Fibroblast of upper back skin (primary cell): ENCODE measurements at regions not wholly inside any gene's neighbourhood (a gene's known extent, or its start where the extent isn't known, plus 50 kb on each side); places are given as distances from the start of the nearest gene placed in this dataset.
"Not testable (repeated sequence)": the region's sequence is repeated elsewhere in the genome, so short reads cannot be mapped to it uniquely, and the experiment has no call there.

Source experiments
- DNase-seq: peaks from one replicate; pipeline ENCODE4 v3.0.0-alpha.2; 2013

- DNase-seq: no peak
These were observed 51.9 kb upstream of the NMUR2 start for GRCh38 chr5:152456815-152457443.

DNA sequence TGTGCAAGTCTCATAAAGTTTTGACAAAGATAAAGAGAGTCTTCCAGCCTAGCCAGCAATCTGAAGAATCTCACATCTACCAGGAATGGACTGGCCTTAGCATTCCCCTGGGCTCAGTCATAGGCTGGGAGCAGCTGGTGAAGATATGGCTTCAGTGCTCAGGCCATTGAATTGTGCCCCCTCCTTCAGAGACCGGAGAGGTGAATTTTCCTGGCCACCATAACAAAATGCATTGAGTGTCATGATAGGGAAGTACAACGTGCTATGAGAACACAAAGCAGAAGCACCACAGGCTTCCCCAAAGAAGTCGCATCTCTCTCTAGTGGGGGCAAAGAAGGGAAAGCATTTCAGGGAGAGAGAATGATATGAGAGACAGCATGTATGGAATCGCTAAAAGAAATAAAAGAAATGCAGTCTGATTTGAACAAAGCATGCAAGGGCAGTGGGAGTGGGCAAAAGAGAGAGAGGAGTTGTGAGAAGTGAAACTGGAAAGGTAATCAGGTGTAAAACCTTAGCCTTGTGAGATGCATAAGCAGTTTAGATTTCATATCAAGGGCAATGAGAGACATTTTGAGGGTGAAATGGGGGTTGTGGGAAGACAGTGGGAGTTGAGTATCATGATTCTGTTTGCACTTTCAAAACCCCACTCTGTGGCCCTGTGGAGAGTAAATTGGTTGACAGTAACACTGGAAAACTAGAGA, 57.1 kb upstream of the NMUR2 start:
- DNase-seq: peak; percentile 7

- no peak for DNase-seq
These were observed 59.0 kb upstream of the NMUR2 start for GRCh38 chr5:152464048-152464447.

DNA sequence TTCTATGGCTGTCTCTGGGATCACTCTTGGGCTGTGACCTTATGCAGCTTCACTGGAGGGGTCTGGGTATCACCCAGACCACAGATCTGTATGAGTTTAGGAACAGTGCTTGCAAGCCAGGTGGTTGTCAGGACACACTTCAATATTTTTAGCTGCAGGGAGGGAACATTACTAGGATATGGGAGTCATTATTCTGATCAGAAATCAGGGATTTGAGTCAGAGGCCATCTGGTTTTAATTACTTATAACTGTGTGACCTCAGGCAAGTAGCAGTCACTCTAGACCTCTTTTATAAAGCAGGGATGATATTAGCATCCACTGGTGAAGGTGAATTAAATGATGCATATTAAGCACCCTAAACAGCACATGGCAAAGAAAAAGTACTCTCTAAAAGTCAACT, 60.1 kb upstream of the NMUR2 start:
- DNase-seq: peak; percentile 13

DNA sequence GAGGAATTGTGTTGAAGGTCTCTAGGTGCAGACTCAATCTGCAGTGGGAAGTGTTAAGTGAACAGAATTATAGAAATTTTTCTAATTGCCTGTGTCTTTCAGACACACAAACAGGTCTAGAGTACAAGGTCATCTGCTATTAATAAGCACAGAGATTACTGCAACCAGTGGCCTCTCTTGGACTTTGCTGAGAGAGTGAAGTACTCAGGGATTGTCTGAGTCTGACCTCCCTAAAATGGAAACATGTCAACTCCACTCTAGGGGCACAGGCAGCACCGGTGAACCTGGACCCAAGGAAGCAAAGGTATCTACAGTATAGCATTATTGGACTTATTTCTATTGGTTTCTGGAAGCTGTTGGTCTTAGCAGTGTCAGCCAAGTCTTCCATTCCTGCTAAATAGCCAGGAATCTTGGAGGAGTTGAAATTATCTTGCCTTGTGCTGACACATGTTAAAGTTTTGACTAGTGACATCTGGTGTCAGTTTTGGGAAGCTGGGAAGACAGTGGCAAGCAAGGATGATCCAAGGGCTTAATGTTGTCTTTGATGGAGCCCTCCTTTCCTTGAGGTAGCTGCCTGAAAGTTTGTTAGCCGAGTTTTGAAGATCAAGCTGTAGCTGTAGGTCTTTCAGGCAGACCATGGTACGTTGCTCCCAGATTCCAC, 61.1 kb upstream of the NMUR2 start:
- no peak for DNase-seq

DNA sequence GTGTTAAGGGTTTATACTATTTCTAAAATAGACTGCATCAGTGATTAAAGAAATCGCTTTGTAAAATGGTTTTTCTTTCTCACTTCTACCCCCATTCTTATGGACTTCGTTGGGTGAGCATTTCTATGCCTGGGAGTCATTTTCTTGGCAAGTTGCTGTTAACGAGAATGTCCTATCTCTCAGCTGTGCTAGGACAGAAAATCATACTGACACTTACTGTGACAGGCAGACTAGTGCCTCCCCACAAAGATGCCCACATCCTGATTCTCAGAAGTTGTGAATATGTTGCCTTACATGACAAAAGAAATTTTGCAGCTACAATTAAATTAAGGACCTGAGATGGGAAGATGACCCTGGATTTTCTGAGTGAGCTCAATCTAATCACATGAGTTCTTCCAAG, 65.1 kb upstream of the NMUR2 start:
- no peak for DNase-seq

DNA sequence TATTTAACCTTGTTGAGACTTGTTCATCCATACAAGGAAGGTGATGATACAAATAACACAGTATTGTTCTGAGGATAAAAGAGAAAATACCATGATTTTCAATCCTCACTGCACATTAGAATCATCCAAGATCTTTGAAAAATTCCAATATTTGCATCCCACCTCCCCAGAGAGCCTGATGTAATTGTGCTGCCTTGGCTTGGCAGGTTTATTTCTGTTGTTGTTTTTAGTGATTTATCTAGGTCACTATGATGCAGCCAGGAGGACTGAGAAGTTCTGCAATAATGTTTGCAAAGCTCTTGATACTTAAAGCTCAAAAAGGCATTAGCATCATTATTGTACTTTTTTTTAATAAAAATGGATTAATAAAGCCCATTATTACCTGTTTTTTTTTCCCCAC, 67.0 kb upstream of the NMUR2 start:
- no peak for DNase-seq

DNA sequence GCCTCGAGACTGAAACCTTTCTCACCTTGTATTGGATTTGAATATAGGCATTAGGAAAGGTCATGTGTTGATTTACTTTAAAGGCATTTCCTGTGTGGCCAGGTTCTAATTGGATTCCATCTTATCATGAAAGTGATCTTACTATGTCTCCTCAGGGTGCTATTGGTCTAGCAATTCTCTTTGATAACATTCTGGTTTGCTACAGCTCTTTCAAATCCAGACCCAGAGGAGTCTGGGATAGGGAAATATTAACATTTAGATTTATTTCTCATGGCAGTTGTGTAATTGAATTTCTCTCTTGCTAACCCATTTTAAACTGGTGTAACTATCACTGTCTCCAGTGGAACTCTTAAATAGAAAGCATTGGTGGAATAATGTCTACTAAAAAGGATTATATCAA, 69.9 kb upstream of the NMUR2 start:
- no peak for DNase-seq

GRCh38 chr5:152477536-152477935, 72.5 kb upstream of the NMUR2 start:
- DNase-seq: no peak

- DNase-seq: not testable (repeated sequence)
These were observed 74.8 kb upstream of the NMUR2 start for GRCh38 chr5:152479866-152480265.

DNA sequence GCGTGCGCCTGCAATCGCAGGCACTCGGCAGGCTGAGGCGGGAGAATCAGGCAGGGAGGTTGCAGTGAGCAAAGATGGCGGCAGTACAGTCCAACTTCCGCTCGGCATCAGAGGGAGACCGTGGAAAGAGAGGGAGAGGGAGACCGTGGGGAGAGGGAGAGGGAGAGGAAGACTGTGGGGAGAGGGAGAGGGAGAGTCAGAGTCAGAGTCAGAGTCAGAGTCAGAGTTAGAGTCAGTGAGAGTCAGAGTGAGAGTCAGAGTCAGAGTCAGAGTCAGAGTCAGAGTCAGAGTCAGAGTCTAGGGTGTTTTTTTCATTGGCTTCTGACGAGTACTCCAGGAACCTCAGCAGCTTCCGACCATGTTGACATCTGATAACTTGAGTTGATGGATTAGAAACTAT, 75.6 kb upstream of the NMUR2 start:
- not testable (repeated sequence) for DNase-seq

- no peak for DNase-seq
These were observed 82.1 kb upstream of the NMUR2 start for GRCh38 chr5:152487130-152487529.

DNA sequence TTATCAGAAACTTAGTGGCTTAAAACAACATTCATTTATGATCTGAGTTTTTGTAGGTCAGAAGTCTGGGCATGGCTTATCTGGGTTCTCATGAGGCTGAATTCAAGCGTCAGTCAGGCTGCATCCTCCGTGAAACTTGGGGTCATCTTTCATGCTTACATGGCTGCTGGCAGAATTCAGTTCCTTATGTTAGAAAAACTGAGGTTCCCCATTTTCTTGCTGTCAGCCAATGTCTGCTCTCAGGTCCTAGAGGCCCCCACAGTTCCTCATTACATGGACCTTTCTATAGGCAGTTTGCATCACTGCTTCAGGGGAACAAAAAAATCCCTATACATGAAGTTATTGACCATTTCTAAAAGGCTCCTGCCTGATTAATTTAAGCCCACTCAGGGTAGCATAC, 83.8 kb upstream of the NMUR2 start:
- DNase-seq: no peak

- no peak for DNase-seq
These were observed 94.9 kb upstream of the NMUR2 start for GRCh38 chr5:152499814-152500535.

DNA sequence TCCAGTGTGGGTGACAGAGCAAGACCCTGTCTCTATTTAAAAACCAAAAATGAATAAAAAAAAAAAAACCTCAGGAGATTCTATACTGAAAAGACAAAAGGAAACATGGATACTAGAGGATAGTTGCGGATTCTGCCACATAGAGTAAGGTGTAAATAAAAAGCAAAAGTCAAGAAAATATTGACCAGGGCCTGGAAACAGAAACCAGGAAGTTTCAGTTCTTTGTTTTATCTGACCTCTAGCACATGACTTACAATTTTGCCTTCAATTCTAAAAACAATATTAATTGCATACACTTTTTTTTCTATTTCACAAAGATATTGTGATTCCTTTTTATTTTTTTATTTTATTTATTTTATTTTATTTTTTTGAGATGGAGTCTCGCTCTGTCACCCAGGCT, 96.2 kb upstream of the NMUR2 start:
- no peak for DNase-seq

- no peak for DNase-seq
These were observed 98.1 kb upstream of the NMUR2 start for GRCh38 chr5:152503206-152503605.

- peak; percentile 50 for DNase-seq
These were observed 100.5 kb upstream of the NMUR2 start for GRCh38 chr5:152505442-152506042.

DNA sequence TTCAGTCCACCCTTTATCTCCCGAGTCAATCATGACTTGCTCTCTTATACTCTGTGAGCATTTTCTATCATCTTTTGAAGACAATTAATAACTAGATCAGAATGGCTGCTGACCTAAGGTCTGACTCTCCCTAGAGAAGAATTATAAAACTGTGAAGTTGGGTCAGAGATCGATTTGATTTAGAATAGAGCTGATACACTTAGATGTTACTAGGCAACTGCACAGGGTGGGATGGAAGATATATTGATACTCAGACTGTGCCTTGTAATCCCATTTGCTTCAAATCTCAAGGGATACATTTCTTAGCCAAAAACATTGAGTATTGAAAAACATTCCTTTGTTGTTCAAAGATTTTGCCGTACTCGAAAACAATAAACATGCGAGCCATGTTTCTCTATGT, 106.0 kb upstream of the NMUR2 start:
- no peak for DNase-seq

DNA sequence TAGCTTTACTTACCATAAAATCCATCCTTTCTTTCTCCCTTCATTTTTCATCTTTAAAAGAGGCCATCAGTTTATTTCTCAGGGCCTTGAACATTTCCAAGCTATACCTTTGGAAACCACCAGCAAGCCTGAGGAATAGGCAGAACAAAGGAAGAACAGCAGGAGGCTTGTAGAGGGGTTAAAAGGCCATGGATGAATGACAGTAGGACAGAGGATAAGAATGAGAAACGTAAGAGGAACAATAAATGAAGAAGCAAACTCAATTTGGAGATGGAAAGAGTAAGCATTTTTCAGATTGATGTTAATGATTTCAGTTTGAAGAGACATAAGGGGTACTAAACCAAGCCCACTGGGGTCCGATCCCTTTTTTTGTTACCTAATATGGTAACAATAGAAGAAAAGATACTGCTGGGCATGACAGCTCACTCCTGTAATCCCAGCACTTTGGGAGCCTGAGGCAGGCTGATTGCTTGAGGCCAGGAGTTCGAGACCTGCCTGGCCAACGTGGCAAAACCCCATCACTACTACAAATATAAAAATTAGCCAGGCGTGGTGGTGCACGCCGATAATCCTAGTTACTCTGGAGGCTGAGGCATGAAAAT, 106.6 kb upstream of the NMUR2 start:
- DNase-seq: no peak

GRCh38 chr5:152514827-152515397, 109.8 kb upstream of the NMUR2 start:
- DNase-seq: peak; percentile 13

DNA sequence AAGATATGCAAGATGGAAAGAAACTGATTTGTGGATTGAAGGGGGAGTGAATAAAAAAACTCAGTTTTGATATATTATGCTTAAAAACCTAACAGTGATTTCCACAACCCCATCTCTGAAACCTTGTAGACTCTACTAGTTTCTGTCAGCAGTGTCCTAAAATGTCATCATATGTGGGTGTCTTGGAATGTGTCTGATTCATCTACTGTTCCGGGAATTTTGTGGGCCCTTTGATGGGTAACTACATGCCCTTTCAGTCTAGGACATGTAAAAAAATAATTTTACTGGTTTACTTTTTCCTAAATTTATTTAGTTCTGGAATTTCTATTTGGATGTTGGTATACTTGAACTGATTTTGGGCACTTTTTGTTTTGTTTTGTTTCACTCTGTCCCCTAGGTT, 118.9 kb upstream of the NMUR2 start:
- DNase-seq: no peak

- no peak for DNase-seq
These were observed 122.4 kb upstream of the NMUR2 start for GRCh38 chr5:152527358-152528052.
